Hepatocyte (in vitro differentiated cells): ENCODE measurements at regions not wholly inside any gene's neighbourhood (a gene's known extent, or its start where the extent isn't known, plus 50 kb on each side); places are given as distances from the start of the nearest gene placed in this dataset.

Experiments used
- CTCF ChIP-seq: fragments of 200-600 bp; sonication (generic); IDR thresholded peaks from 2 replicates; pipeline ENCODE4 v1.5.1; 2016; ENCODE audit warnings: antibody characterized with exemption, mild to moderate bottlenecking; ENCODE audit not compliant: poor library complexity
- EZH2phosphoT487 ChIP-seq: fragments of 200-600 bp; sonication (generic); IDR thresholded peaks from one replicate; pipeline ENCODE4 v1.6.1; 2018; ENCODE audit warnings: antibody characterized with exemption, mild to moderate bottlenecking, low read depth, moderate library complexity; ENCODE audit not compliant: unreplicated experiment, severe bottlenecking

DNA sequence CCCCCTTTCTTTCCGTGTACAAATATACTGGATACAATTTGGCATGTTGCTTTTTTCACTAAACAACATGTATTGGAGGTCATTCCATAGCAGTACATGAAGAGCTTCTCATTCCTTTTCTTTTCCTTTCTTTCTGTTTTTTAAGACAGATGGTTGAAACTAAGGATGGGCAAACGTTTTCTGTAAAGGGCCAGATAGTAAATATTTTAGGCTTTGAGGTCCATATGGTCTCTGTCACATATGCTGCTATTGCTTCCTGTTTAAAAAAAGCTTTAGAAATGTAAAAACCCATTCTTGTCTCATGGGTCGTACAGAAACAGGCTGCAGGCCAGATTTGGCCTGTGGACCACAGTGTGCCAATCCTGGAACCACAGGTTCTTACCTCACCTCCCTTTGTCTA lies 160.1 kb downstream of the ACER2 start:
- TF ChIP-seq CTCF (no peak), EZH2phosphoT487 (no peak)
